MM.1S (cell line): ENCODE measurements at regions not wholly inside any gene's neighbourhood (a gene's known extent, or its start where the extent isn't known, plus 50 kb on each side); places are given as distances from the start of the nearest gene placed in this dataset.

Experiments
- DNase-seq: peaks from one replicate; pipeline ENCODE4 v3.0.0-alpha.2; 2015
- H2AFZ ChIP-seq: fragments of 300-600 bp; sonication (generic); 2 replicates; pipeline ENCODE4 v1.6.0; 2016; ENCODE audit warnings: antibody characterized with exemption, low read length
- H3F3A ChIP-seq: fragments of 300-600 bp; sonication (generic); 2 replicates; pipeline ENCODE4 v1.6.1; 2016; ENCODE audit warnings: mild to moderate bottlenecking, antibody characterized with exemption, low read length, moderate library complexity, mixed read lengths; ENCODE audit not compliant: insufficient read depth
- H3K27ac ChIP-seq: fragments of 300-600 bp; sonication (generic); 2 replicates; pipeline ENCODE4 v1.5.1; 2016; ENCODE audit warnings: mild to moderate bottlenecking, low read length
- H3K27me3 ChIP-seq: fragments of 300-600 bp; sonication (generic); replicated peaks from 2 replicates; pipeline ENCODE4 v1.6.0; 2016; ENCODE audit warnings: low read length; ENCODE audit not compliant: insufficient read depth
- H3K36me3 ChIP-seq: fragments of 300-600 bp; sonication (generic); replicated peaks from 2 replicates; pipeline ENCODE4 v1.6.1; 2016; ENCODE audit warnings: mild to moderate bottlenecking, low read length, mixed read lengths; ENCODE audit not compliant: insufficient read depth
- H3K4me1 ChIP-seq: fragments of 300-600 bp; sonication (generic); 2 replicates; pipeline ENCODE4 v1.6.1; 2016; ENCODE audit warnings: low read length, mixed read lengths
- H3K4me2 ChIP-seq: fragments of 300-600 bp; sonication (generic); 2 replicates; pipeline ENCODE4 v1.6.0; 2016; ENCODE audit warnings: low read depth, low read length
- H3K4me3 ChIP-seq: fragments of 300-600 bp; sonication (generic); 2 replicates; pipeline ENCODE4 v1.5.1; 2016; ENCODE audit warnings: low read length, mixed read lengths
- H3K79me2 ChIP-seq: fragments of 300-600 bp; sonication (generic); 2 replicates; pipeline ENCODE4 v1.6.1; 2016; ENCODE audit warnings: mixed run types, low read length, mixed read lengths
- H3K9ac ChIP-seq: fragments of 300-600 bp; sonication (generic); 2 replicates; pipeline ENCODE4 v1.6.1; 2016; ENCODE audit warnings: low read length, mixed read lengths
- H3K9me2 ChIP-seq: fragments of 300-600 bp; sonication (generic); replicated peaks from 2 replicates; pipeline ENCODE4 v1.6.1; 2016; ENCODE audit warnings: mild to moderate bottlenecking, low read length, mixed read lengths; ENCODE audit not compliant: insufficient read depth
- H3K9me3 ChIP-seq: fragments of 300-600 bp; sonication (generic); replicated peaks from 2 replicates; pipeline ENCODE4 v1.6.1; 2016; ENCODE audit warnings: mild to moderate bottlenecking, low read length, mixed read lengths; ENCODE audit not compliant: insufficient read depth
- H4K20me1 ChIP-seq: fragments of 300-600 bp; sonication (generic); 2 replicates; pipeline ENCODE4 v1.6.1; 2016; ENCODE audit warnings: mild to moderate bottlenecking, low read length, moderate library complexity, mixed read lengths; ENCODE audit not compliant: insufficient read depth
- CTCF ChIP-seq: fragments of 300-600 bp; sonication (generic); IDR thresholded peaks from 2 replicates; pipeline ENCODE4 v1.5.1; 2016; ENCODE audit warnings: antibody characterized with exemption, low read length, mixed read lengths
- EZH2 ChIP-seq: fragments of 300-600 bp; sonication (generic); optimal IDR thresholded peaks from 2 replicates; pipeline ENCODE3; 2017; ENCODE audit warnings: low read depth, mild to moderate bottlenecking, antibody characterized with exemption, low read length, mixed read lengths
- EZH2phosphoT487 ChIP-seq: fragments of 300-600 bp; sonication (generic); IDR thresholded peaks from 2 replicates; pipeline ENCODE4 v1.6.1; 2018; ENCODE audit warnings: antibody characterized with exemption, low read length

- H2AFZ ChIP-seq = no peak overlapping the region
- no peak for DNase-seq
- no peaks in the 10 kb centered on the region for H3F3A ChIP-seq
- no peaks in the 10 kb centered on the region for H3K4me1 ChIP-seq
- H3K27me3 ChIP-seq = no peaks in the 10 kb centered on the region
- no peaks in the 10 kb centered on the region for H3K36me3 ChIP-seq
- H3K4me2 ChIP-seq = no peak overlapping the region
- TF ChIP-seq EZH2phosphoT487 = no peak
- no peaks in the 10 kb centered on the region for H3K9me2 ChIP-seq
- no peak overlapping the region for H3K27ac ChIP-seq
- no peaks in the 10 kb centered on the region for H3K79me2 ChIP-seq
- no peaks in the 10 kb centered on the region for H3K9me3 ChIP-seq
- no peak overlapping the region for H3K4me3 ChIP-seq
- no peak overlapping the region for H3K9ac ChIP-seq
- no peaks in the 10 kb centered on the region for H4K20me1 ChIP-seq
These were observed 112.5 kb upstream of the SPAG17 start for GRCh38 chr1:118297521-118297920.

GRCh38 chr1:118294875-118295642 is 110.0 kb upstream of the SPAG17 start:
- Histone ChIP-seq H3K27me3 (no peaks in the 10 kb centered on the region), H3K4me3 (no peak overlapping the region), H3K4me1 (no peaks in the 10 kb centered on the region), H3K79me2 (no peaks in the 10 kb centered on the region), H3K36me3 (no peaks in the 10 kb centered on the region), H3F3A (no peaks in the 10 kb centered on the region), H2AFZ (no peak overlapping the region), H4K20me1 (no peaks in the 10 kb centered on the region), H3K9ac (no peak overlapping the region), H3K9me3 (no peaks in the 10 kb centered on the region), H3K9me2 (no peaks in the 10 kb centered on the region), H3K4me2 (no peak overlapping the region), H3K27ac (no peak overlapping the region)
- DNase-seq = no peak
- no peak for TF ChIP-seq EZH2

- Histone ChIP-seq H3K4me1 (no peaks in the 10 kb centered on the region), H3K27ac (no peak overlapping the region), H4K20me1 (no peaks in the 10 kb centered on the region), H3K4me3 (no peak overlapping the region), H3K4me2 (no peak overlapping the region), H3K9me2 (no peaks in the 10 kb centered on the region), H3K9me3 (no peaks in the 10 kb centered on the region), H3K27me3 (no peaks in the 10 kb centered on the region), H3K79me2 (no peaks in the 10 kb centered on the region), H3F3A (no peaks in the 10 kb centered on the region), H3K9ac (no peak overlapping the region), H3K36me3 (no peaks in the 10 kb centered on the region), H2AFZ (no peak overlapping the region)
- no peak for DNase-seq
- TF ChIP-seq EZH2 (no peak), CTCF (no peak), EZH2phosphoT487 (no peak)
These were observed 106.6 kb upstream of the SPAG17 start for GRCh38 chr1:118291661-118292060.

GRCh38 chr1:118290571-118290970 is 105.5 kb upstream of the SPAG17 start:
- DNase-seq = no peak
- no peaks in the 10 kb centered on the region for H3K9me3 ChIP-seq
- no peaks in the 10 kb centered on the region for H3K9me2 ChIP-seq
- H3K4me3 ChIP-seq = no peak overlapping the region
- no peak overlapping the region for H3K9ac ChIP-seq
- no peaks in the 10 kb centered on the region for H3K36me3 ChIP-seq
- H3K27ac ChIP-seq = no peak overlapping the region
- H2AFZ ChIP-seq = no peak overlapping the region
- no peaks in the 10 kb centered on the region for H3K4me1 ChIP-seq
- no peaks in the 10 kb centered on the region for H4K20me1 ChIP-seq
- no peaks in the 10 kb centered on the region for H3F3A ChIP-seq
- no peaks in the 10 kb centered on the region for H3K27me3 ChIP-seq
- H3K4me2 ChIP-seq = no peak overlapping the region
- TF ChIP-seq EZH2 = no peak
- no peak for TF ChIP-seq CTCF
- no peak for TF ChIP-seq EZH2phosphoT487
- H3K79me2 ChIP-seq = no peaks in the 10 kb centered on the region
